EH (cell line): ENCODE measurements at regions not wholly inside any gene's neighbourhood (a gene's known extent, or its start where the extent isn't known, plus 50 kb on each side); places are given as distances from the start of the nearest gene placed in this dataset.
A peak's percentile ranks its signal among the peaks of the same experiment; 100 is the strongest.
"Not testable (repeated sequence)": the region's sequence is repeated elsewhere in the genome, so short reads cannot be mapped to it uniquely, and the experiment has no call there.

ENCODE experiments used
- DNase-seq: peaks from one replicate; pipeline ENCODE4 v3.0.0-alpha.2; 2015; ENCODE audit warnings: low read depth

GRCh38 chr6:153984811-153985210 lies 54.2 kb upstream of the OPRM1 start:
- DNase-seq: no peak

DNA sequence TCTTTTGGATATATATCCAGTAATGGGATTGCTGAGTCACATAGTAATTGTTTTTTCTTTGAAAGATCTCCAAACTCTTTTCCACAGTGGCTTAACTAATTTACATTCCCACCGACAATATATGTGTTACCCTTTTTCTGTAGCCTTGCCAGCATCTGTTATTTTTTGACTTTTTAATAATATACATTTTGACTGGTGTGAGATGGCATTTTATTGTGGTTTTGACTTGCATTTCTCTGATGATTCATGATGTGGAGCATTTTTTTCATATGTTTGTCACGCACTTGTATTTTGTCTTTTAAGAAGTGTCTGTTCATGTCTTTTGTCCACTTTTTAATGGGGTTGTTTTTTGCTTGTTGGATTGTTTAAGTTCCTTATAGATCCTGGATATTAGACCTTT lies 58.9 kb upstream of the OPRM1 start:
- DNase-seq: no peak

DNA sequence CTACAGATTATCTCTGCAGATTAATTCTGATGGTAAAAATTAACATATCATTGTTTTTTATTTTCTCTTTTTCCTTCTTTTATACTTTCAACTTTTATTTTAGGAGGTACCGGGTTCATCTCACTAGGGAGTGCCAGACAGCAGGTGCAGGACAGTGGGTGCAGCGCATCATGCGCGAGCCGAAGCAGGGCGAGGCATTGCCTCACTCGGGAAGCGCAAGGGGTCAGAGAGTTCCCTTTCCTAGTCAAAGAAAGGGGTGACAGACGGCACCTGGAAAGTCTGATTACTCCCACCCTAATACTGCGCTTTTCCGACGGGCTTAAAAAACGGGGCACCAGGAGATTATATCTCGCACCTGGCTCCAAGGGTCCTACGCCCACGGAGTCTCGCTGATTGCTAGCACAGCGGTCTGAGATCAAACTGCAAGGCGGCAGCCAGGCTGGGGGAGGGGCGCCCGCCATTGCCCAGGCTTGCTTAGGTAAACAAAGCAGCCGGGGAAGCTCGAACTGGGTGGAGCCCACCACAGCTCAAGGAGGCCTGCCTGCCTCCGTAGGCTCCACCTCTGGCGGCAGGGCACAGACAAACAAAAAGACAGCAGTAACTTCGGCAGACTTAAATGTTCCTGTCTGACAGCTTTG lies 60.0 kb upstream of the OPRM1 start:
- DNase-seq: not testable (repeated sequence)

- peak; percentile 3 for DNase-seq
Measured at GRCh38 chr6:153976921-153977693, 61.9 kb upstream of the OPRM1 start.

- peak; percentile 19 for DNase-seq
Measured at GRCh38 chr6:153966001-153966400, 73.0 kb upstream of the OPRM1 start.

GRCh38 chr6:153963352-153963751 lies 75.7 kb upstream of the OPRM1 start:
- no peak for DNase-seq

DNA sequence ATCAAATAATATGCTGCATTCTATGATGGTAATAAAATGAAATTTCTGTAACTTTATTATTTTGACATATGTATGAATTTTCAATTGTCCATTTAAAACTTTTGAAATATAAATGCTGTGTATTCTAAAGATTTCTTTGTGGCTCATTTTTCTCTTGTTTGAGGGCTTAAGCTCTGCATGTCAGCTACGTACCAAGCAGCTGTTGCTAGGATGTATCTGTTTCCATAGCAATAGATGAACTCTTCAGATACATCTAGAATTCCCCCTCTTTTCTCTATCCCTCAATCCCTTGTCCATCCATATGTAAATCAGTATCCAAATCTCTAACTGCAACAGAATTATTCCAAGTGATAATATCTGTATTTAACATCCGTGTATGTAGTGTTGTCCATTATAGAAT lies 76.5 kb upstream of the OPRM1 start:
- DNase-seq: no peak

DNA sequence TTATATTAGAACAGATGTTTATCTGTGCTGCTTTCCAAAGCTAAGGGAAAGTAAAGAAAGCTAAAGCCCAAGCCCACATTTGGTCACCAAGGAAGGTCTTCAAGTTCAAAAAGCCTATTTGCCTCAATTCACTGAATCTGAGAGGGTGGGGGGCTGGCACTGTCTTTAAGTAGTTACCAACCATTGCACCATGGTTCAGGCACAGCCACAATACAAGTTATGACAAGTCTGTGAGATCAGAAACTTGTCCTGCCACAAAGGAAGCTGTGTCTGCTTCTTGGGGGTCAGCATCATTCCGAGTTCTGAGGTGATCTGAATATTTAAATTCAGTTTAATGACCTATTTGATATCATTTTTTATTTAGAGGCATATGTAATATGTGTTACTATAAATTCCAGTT lies 78.3 kb upstream of the OPRM1 start:
- DNase-seq: no peak

- DNase-seq: no peak
Measured at GRCh38 chr6:153960281-153960680, 78.8 kb upstream of the OPRM1 start.

DNA sequence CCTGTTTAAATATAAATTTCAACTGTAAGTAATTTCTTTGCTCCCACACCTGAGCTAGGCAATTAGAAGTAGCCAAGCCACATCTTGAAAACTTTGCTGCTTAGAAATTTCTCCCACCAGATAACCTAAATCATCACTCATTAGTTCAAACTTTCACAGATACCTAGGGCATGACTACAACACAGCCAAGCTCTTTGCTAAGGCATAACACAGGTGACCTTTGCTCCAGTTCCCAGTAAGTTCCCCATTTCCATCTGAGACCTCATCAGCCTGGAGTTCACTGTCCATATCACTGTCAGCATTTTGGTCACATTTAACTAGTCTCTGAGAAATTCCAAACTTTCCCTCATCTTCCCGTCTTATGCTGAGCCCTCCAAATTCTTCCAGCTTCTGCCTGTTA lies 79.8 kb upstream of the OPRM1 start:
- no peak for DNase-seq

DNA sequence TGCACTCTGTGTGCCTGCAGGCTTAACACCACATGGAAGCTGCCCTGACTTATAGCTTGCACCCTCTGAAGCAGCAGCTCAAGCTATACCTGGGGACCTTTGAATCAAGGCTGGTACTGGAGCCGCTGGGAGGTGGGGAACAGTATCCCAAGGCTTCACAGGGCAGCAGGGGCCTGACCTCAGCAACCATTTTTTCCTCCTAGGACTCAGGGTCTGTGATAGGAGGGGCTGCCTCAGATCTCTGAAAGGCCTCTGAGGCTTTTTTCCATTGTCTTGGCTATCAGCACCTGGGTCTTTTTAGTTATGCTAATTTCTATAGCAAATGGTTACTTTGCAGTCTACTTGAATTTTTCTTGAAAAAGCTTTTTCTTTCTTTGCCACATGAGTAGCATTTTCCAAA lies 80.2 kb upstream of the OPRM1 start:
- DNase-seq: no peak

- DNase-seq: no peak
Measured at GRCh38 chr6:153957394-153957793, 81.6 kb upstream of the OPRM1 start.

- DNase-seq: peak; percentile 17
Measured at GRCh38 chr6:153956808-153957207, 82.2 kb upstream of the OPRM1 start.

- no peak for DNase-seq
Measured at GRCh38 chr6:153949616-153950015, 89.4 kb upstream of the OPRM1 start.

DNA sequence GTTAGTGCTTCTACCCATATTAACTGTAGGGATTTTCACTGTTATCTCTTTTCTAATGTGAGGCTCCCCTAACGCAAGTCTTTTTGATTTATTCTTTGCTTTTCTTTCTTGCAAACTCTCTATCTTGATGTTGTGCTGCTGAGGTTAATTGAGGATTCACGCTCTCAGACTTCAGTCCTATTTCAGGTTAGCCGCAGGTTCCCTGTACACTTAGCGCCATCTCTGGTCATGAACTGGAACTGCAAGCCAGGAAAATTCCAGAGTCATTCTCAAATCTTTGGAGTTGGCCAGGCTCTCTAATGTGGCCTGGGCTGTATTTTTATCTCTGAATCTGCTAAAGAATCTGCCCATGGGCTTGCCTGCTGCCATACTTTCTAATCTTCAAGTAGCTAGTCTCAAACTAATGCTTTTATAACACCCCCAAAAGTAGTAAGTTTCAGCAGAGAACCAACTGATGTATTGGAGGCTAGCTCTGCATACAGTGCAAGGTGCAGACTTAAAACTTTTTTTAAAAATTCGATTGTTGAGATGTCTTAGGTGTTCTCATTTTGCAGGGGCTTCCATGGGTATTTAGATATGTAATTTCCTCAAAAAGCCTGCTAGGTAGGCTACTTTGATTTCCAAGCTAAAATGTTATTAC lies 91.1 kb upstream of the OPRM1 start:
- DNase-seq: peak; percentile 0

DNA sequence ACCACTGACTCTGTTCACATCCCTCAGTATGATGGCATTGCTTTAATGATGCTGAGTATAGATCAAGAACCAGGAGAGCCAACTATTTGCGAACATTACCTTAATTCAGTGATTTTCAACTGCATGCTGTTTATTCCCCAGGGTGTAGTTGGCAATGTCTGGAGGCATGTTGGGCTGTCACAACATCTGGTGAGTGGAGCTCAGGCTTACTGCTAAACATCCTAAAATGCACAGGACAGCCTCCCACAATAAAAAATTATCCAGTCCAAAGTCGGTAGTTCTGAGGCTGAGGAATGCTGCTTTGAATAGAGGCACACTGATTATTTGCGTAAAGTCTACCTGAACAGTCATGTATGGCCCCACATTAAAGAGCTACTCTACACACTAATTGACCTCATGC lies 94.8 kb upstream of the OPRM1 start:
- DNase-seq: no peak

DNA sequence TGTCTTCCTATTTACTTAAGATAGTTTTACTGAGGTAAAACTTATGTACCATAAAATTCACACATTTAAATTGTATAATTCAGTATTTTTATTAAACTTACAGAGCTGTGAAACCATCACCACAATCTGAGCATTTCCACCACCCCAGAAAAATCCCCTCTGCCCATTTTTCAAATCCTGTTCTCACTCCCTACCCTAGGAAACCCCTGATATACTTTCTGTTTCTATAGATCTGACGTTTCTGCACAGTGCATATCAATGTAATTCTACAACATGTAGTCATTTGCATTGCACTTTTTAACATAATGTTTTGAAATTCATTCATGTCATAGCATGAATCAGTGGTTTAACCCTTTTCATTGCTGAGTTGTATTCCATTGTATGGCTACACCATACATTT lies 96.7 kb upstream of the OPRM1 start:
- DNase-seq: no peak

GRCh38 chr6:153941768-153942167 lies 97.3 kb upstream of the OPRM1 start:
- no peak for DNase-seq

GRCh38 chr6:153938876-153939275 lies 100.2 kb upstream of the OPRM1 start:
- DNase-seq: no peak

DNA sequence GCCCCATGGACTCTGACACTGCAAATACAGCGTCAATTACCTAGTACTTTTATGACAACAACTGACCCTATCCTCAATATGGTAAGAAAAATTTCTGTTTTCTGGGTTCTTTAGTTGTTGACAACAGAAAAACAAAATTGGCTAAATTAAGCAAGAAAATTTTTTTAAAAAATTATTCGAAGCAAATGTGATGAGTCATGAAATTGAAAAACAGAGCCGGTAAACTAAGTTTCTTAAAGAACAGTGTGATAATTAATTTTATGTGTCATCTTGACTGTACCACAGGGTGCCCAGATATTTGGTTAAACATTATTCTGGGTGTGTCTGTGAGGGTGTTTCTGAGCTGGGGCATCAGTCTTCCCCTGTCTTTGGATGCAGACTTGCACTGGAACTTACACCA lies 107.6 kb upstream of the OPRM1 start:
- DNase-seq: no peak

GRCh38 chr6:153927867-153928266 lies 111.2 kb upstream of the OPRM1 start:
- DNase-seq: no peak

DNA sequence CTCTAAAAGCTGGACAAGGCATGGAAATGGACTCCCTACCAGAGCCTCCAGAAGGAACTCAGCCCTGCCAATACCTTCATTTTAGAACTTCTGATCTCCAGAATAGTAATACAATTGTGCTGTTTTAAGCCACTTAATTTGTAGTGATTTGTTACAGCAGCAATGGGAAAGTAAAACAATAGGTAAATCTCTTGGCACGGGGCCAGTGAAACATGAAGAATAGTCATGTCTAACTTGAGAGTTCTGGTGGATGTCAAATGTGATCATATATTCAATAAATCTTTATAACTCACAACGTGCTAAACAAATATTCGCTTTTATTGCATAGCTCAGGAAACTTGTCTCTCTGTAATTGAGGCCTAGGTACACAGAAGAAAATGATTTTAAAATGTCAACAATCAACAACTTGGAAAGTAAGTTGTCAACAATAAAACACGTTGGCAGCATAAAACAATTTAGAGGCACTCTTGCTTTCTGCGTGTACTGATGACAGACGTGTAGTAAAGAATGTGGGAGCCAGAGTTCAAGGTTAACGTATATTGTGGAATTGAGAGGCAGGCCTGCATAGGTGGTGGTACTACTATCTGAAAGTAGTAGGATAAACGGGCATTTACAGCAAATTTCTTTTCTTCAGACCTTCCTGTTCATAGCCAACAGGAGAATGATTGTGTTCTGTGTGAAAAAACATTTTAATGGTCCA lies 140.5 kb upstream of the OPRM1 start:
- DNase-seq: no peak

DNA sequence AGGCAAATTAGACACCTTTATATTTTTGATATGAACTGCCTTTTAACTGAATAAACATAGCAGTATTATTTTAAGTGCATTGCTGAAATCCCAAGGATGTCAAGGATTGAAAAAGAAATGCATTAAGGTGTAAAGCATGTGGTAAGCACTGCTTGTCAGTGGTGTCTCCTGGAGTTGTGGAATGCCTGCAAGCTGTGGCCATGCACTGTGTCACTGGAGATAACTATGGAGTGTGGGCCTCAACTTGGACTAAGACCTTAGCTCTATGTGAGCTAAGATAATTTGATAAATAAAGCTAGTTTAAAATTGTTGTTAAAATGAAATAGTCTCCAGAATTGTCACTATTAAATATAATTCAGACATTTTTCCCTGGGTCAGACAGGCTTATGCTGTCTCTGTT lies 156.6 kb upstream of the OPRM1 start:
- no peak for DNase-seq
